Activated B cell treated with CpG ODN at 0.5 μM for 24 hours (primary cell): ENCODE measurements at regions not wholly inside any gene's neighbourhood (a gene's known extent, or its start where the extent isn't known, plus 50 kb on each side); places are given as distances from the start of the nearest gene placed in this dataset.

ENCODE experiments used
- ATAC-seq: fragments of 200-7000 bp; cut with Tn5 transposase; one replicate; pipeline ENCODE4 v1.10.0; 2021; ENCODE audit warnings: low read depth, mild to moderate bottlenecking, moderate library complexity
- CTCF ChIA-PET: fragments of 350-600 bp; sonication (Branson Sonifier 250); formaldehyde crosslinking; loops from one replicate; lab custom pipeline; 2021; ENCODE audit warnings: antibody characterized with exemption; lab: Charles Lee
- POLR2A ChIA-PET: fragments of 350-600 bp; sonication (Branson Sonifier 250); formaldehyde crosslinking; loops from one replicate; lab custom pipeline; 2021; ENCODE audit warnings: antibody characterized with exemption; lab: Charles Lee
- DNase-seq: peaks from one replicate; pipeline ENCODE4 v3.0.0; 2022
- H3K27ac Mint-ChIP-seq: one replicate; pipeline ENCODE4 v1.8.0; 2020; ENCODE audit warnings: mixed read lengths
- H3K27me3 Mint-ChIP-seq: one replicate; pipeline ENCODE4 v1.8.0; 2021; ENCODE audit warnings: mixed read lengths
- H3K36me3 Mint-ChIP-seq: one replicate; pipeline ENCODE4 v1.8.0; 2021; ENCODE audit warnings: low read depth, mixed read lengths
- H3K4me1 Mint-ChIP-seq: one replicate; pipeline ENCODE4 v1.8.0; 2021; ENCODE audit warnings: mixed read lengths
- H3K4me3 Mint-ChIP-seq: one replicate; pipeline ENCODE4 v1.8.0; 2020; ENCODE audit warnings: mild to moderate bottlenecking, mixed read lengths
- H3K9me3 Mint-ChIP-seq: one replicate; pipeline ENCODE4 v1.8.0; 2020; ENCODE audit warnings: mixed read lengths
- CTCF ChIP-seq: fragments of 200-600 bp; IDR thresholded peaks from one replicate; pipeline ENCODE4 v1.8.0; 2022; ENCODE audit warnings: antibody characterized with exemption, mild to moderate bottlenecking
- intact Hi-C: fragments of 100-400 bp; cut with micrococcal nuclease; formaldehyde crosslinking; loops from one replicate; pipeline ENCODE4 v1.15.1; 2024

DNA sequence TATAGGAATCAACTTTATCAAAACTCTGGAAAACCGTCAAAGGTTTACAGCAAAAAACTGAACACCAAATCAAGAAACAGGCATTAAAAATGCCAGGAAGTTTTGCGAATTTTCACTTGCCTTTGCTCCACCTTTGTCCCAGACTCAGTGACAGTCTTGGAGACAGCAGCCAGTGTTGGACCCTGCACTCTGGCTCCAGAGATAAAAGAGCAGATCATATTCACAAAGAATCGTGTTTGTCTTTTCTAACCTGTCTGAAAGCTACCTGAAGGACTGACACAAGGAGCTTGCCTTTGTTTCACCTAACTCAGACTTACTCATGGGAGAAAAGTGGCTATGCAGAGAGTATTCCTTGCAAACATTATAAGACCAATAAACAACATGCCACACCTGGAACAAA is 74.0 kb upstream of the TCF12 start:
- no peak overlapping the region for H3K27ac Mint-ChIP-seq
- CTCF ChIA-PET = no interaction called here
- POLR2A ChIA-PET = no interaction called here
- peaks cover 6% of the 10 kb centered on the region for H3K4me1 Mint-ChIP-seq
- H3K9me3 Mint-ChIP-seq = peaks cover 2% of the 10 kb centered on the region
- H3K36me3 Mint-ChIP-seq = no peaks in the 10 kb centered on the region
- intact Hi-C loops = no loop called here
- no peak for TF ChIP-seq CTCF
- no peak overlapping the region for H3K4me3 Mint-ChIP-seq
- no peak for DNase-seq
- no peak for ATAC-seq
- H3K27me3 Mint-ChIP-seq = no peaks in the 10 kb centered on the region

- DNase-seq = no peak
- Mint-ChIP-seq H3K27ac (no peak overlapping the region), H3K9me3 (peaks cover 2% of the 10 kb centered on the region), H3K36me3 (no peaks in the 10 kb centered on the region), H3K4me1 (peaks cover 39% of the 10 kb centered on the region), H3K27me3 (no peaks in the 10 kb centered on the region), H3K4me3 (no peak overlapping the region)
- no peak for ATAC-seq
- intact Hi-C loops = loop anchor here (2.0 to 5.0 kb wide), 3 partner anchors 48 to 107 kb away; partner anchors contain the start of genes TCF12 and ZNF280D
- CTCF ChIA-PET = no interaction called here
- POLR2A ChIA-PET = no interaction called here
- no peak for TF ChIP-seq CTCF
These were observed 78.8 kb upstream of the TCF12 start for GRCh38 chr15:56839641-56840040.

DNA sequence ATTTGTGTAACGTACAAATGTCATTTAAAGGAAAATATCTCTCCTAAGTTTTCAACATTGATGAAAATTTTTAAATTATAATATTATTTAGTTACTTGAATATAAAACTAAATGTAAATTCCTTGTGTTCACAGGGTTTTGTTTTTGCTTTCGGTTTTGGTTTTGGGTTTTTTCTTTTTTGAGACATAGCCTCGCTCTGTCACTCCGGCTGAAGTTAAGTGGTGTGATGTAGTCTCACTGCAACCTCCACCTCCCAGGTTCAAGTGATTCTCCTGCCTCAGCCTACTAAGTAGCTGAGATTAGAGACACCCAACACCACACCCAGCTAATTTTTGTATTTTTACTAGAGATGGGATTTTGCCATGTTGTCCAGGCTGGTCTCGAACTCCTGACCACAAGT is 79.3 kb upstream of the TCF12 start:
- TF ChIP-seq CTCF = no peak
- H3K4me3 Mint-ChIP-seq = no peak overlapping the region
- H3K9me3 Mint-ChIP-seq = peaks cover 2% of the 10 kb centered on the region

DNA sequence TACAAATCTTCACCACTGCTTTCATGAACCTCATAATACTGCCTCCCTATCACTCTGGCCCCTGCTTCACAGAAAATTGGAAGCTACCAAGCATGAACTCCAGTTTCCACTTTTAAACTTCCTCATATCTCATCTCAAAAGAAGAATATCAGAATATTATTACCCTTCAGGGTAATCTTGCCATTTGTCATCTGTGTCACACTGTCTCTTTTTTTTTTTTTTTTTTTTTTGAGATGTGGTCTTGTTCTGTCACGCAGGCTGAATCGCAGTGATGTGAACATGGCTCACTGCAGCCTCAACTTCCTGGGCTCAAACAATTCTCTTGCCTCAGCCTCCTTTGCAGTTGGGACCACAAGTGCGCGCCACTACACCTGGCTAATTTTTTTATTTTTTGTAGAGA is 80.4 kb upstream of the TCF12 start:
- no peaks in the 10 kb centered on the region for H3K36me3 Mint-ChIP-seq
- no peak overlapping the region for H3K4me3 Mint-ChIP-seq

More for the DNA sequence above, 79.3 kb upstream of the TCF12 start:
- H3K36me3 Mint-ChIP-seq = no peaks in the 10 kb centered on the region
- DNase-seq = no peak
- peak overlapping the region; percentile 28 for H3K27ac Mint-ChIP-seq
- peaks cover 41% of the 10 kb centered on the region for H3K4me1 Mint-ChIP-seq
- intact Hi-C loops = loop anchor here (2.0 to 5.0 kb wide), 3 partner anchors 48 to 107 kb away; partner anchors contain the start of genes TCF12 and ZNF280D
- ChIA-PET POLR2A (no interaction called here), CTCF (no interaction called here)
- ATAC-seq = no peak
- no peaks in the 10 kb centered on the region for H3K27me3 Mint-ChIP-seq

GRCh38 chr15:56837273-56837672 is 81.2 kb upstream of the TCF12 start:
- Mint-ChIP-seq H3K36me3 (no peaks in the 10 kb centered on the region), H3K27me3 (no peaks in the 10 kb centered on the region), H3K27ac (no peak overlapping the region), H3K4me1 (peaks cover 41% of the 10 kb centered on the region), H3K9me3 (peaks cover 2% of the 10 kb centered on the region), H3K4me3 (no peak overlapping the region)
- ATAC-seq (no peak), DNase-seq (no peak)
- no peak for TF ChIP-seq CTCF
- ChIA-PET POLR2A (interaction anchor here (1.0 kb wide), 1 partner anchor 103 kb away, joined by 3 read pairs; no protein-coding TSS in a partner anchor), CTCF (no interaction called here)
- intact Hi-C loops = loop anchor here (5.0 kb wide), 2 partner anchors 50 to 105 kb away; partner anchors contain the start of gene ZNF280D

More for the DNA sequence above, 80.4 kb upstream of the TCF12 start:
- no peak for DNase-seq
- ChIA-PET POLR2A (interaction anchor here (1.0 kb wide), 1 partner anchor 104 kb away, joined by 3 read pairs; no protein-coding TSS in a partner anchor), CTCF (no interaction called here)
- Mint-ChIP-seq H3K9me3 (peaks cover 2% of the 10 kb centered on the region), H3K27ac (peak overlapping the region; percentile 43), H3K4me1 (peaks cover 41% of the 10 kb centered on the region), H3K27me3 (no peaks in the 10 kb centered on the region)
- intact Hi-C loops = loop anchor here (2.0 to 5.0 kb wide), 3 partner anchors 49 to 106 kb away; partner anchors contain the start of genes TCF12 and ZNF280D
- ATAC-seq = peak; percentile 92
- no peak for TF ChIP-seq CTCF
